GM12878 (cell line): ENCODE measurements at regions not wholly inside any gene's neighbourhood (a gene's known extent, or its start where the extent isn't known, plus 50 kb on each side); places are given as distances from the start of the nearest gene placed in this dataset.

ENCODE experiments used
- ATAC-seq: fragments of 200-7000 bp; cut with Tn5 transposase; 3 replicates; pipeline ENCODE4 v1.9.1; 2020; ENCODE audit warnings: mild to moderate bottlenecking, moderate library complexity
- BruUV-seq: library from RNA; stranded (reverse); fragments of 400-500 nt; replicated peaks from 2 replicates; lab custom pipeline; 2021; lab: Mats Ljungman, UMichigan
- CTCF ChIA-PET: fragments of 300-600 bp; sonication (Branson Sonifier 250); formaldehyde crosslinking; extraction: SDS; loops from one replicate; lab custom pipeline; 2021; ENCODE audit warnings: inconsistent platforms; lab: Yijun Ruan, JAX
- POLR2A ChIA-PET: fragments of 350-600 bp; formaldehyde crosslinking; extraction: SDS; loops from one replicate; lab custom pipeline; 2021; ENCODE audit warnings: inconsistent platforms; lab: Charles Lee
- RAD21 ChIA-PET: fragments of 300-600 bp; sonication (Branson Sonifier 250); formaldehyde crosslinking; loops from one replicate; lab custom pipeline; 2023; ENCODE audit warnings: antibody characterized with exemption; ENCODE audit not compliant: unreplicated experiment; lab: Charles Lee
- SMC1A ChIA-PET: fragments of 300-600 bp; sonication (Branson Sonifier 250); formaldehyde crosslinking; loops from one replicate; lab custom pipeline; 2023; ENCODE audit not compliant: unreplicated experiment, uncharacterized antibody; lab: Charles Lee
- DNase-seq: peaks from one replicate; pipeline ENCODE4 v3.0.0-alpha.2; 2011; ENCODE audit warnings: low read depth, low spot score
- FAIRE-seq: peaks from 3 replicates; lab custom pipeline; 2011; peaks lifted over from hg19 to GRCh38; lab: Jason Lieb, UNC
- H2AFZ ChIP-seq: 2 replicates; pipeline ENCODE4 v1.6.0; 2011; ENCODE audit warnings: low read depth, low read length, control low read depth; ENCODE audit not compliant: control insufficient read depth
- H3K27ac ChIP-seq: 2 replicates; pipeline ENCODE4 v1.5.1; 2011; ENCODE audit warnings: control low read depth; ENCODE audit not compliant: control insufficient read depth, insufficient read depth
- H3K27me3 ChIP-seq, 2 experiments: replicated peaks in 1 of 2; 2 replicates each; pipeline versions ENCODE4 v1.6.0 to v1.6.1; 2011; ENCODE audit warnings: low read length in 1 of 2; ENCODE audit not compliant: control insufficient read depth in 2 of 2, insufficient read depth in 2 of 2
- H3K36me3 ChIP-seq, 2 experiments: 2 replicates each; pipeline ENCODE4 v1.5.1; 2011; ENCODE audit warnings: low read length in 1 of 2; ENCODE audit not compliant: control insufficient read depth in 2 of 2, insufficient read depth in 2 of 2
- H3K4me1 ChIP-seq: 2 replicates; pipeline ENCODE4 v1.6.1; 2011; ENCODE audit warnings: mild to moderate bottlenecking, low read length, moderate library complexity, mixed read lengths; ENCODE audit not compliant: control insufficient read depth, insufficient read depth
- H3K4me2 ChIP-seq: 2 replicates; pipeline ENCODE4 v1.6.0; 2011; ENCODE audit warnings: control low read depth; ENCODE audit not compliant: control insufficient read depth, insufficient read depth
- H3K4me3 ChIP-seq: fragments of 200-600 bp; sonication (generic); 2 replicates; pipeline ENCODE4 v1.5.1; 2016
- H3K79me2 ChIP-seq: 2 replicates; pipeline ENCODE4 v1.6.0; 2011; ENCODE audit warnings: low read length; ENCODE audit not compliant: control insufficient read depth, insufficient read depth
- H3K9ac ChIP-seq: 2 replicates; pipeline ENCODE4 v1.8.0; 2011; ENCODE audit warnings: low read length, control low read depth, mixed read lengths; ENCODE audit not compliant: control insufficient read depth, insufficient read depth
- H3K9me3 ChIP-seq: replicated peaks from 3 replicates; pipeline ENCODE4 v1.5.1; 2011; ENCODE audit warnings: mild to moderate bottlenecking, low read length; ENCODE audit not compliant: control insufficient read depth, insufficient read depth
- H4K20me1 ChIP-seq: 2 replicates; pipeline ENCODE4 v1.6.0; 2011; ENCODE audit not compliant: control insufficient read depth, insufficient read depth
- BCL11A ChIP-seq: IDR thresholded peaks from 2 replicates; pipeline ENCODE4 v1.6.1; 2011; ENCODE audit warnings: low read depth, low read length
- CHD2 ChIP-seq: IDR thresholded peaks from 2 replicates; pipeline ENCODE4 v1.6.1; 2011; ENCODE audit warnings: low read depth, low read length, improper control_type of control experiment, borderline replicate concordance
- FOXK2 ChIP-seq: fragments of 450-650 bp; IDR thresholded peaks from 2 replicates; pipeline ENCODE4 v1.6.1; 2017; ENCODE audit warnings: mild to moderate bottlenecking, moderate library complexity
- GABPA ChIP-seq: IDR thresholded peaks from 2 replicates; pipeline ENCODE4 v1.6.1; 2014; ENCODE audit warnings: antibody characterized with exemption, low read depth, mild to moderate bottlenecking, inconsistent platforms
- KLF5 ChIP-seq: fragments of 450-650 bp; IDR thresholded peaks from 2 replicates; pipeline ENCODE4 v1.6.1; 2014; ENCODE audit warnings: mild to moderate bottlenecking; ENCODE audit not compliant: partially characterized antibody
- MEF2A ChIP-seq: IDR thresholded peaks from 2 replicates; pipeline ENCODE4 v1.6.1; 2011; ENCODE audit warnings: low read depth, mild to moderate bottlenecking, low read length, moderate library complexity; ENCODE audit not compliant: insufficient read depth
- MTA2 ChIP-seq: fragments of 450-650 bp; IDR thresholded peaks from 2 replicates; pipeline ENCODE4 v1.6.1; 2016; ENCODE audit warnings: low read depth, mild to moderate bottlenecking, moderate library complexity
- NBN ChIP-seq: fragments of 450-650 bp; IDR thresholded peaks from 2 replicates; pipeline ENCODE4 v1.6.1; 2016
- NFIC ChIP-seq: IDR thresholded peaks from 2 replicates; pipeline ENCODE4 v1.6.1; 2012; ENCODE audit warnings: low read depth, mild to moderate bottlenecking, inconsistent platforms, low read length, moderate library complexity
- PAX5 ChIP-seq: IDR thresholded peaks from 2 replicates; pipeline ENCODE4 v1.6.1; 2011; ENCODE audit warnings: low read depth, low read length, borderline replicate concordance
- RAD21 ChIP-seq: IDR thresholded peaks from 2 replicates; pipeline ENCODE4 v1.6.1; 2011; ENCODE audit warnings: mild to moderate bottlenecking, low read depth, low read length, moderate library complexity; ENCODE audit not compliant: insufficient read depth
- TCF3 ChIP-seq: IDR thresholded peaks from 2 replicates; pipeline ENCODE4 v1.6.1; 2012; ENCODE audit warnings: low read depth, mild to moderate bottlenecking, low read length, borderline replicate concordance; ENCODE audit not compliant: insufficient read depth
- YBX1 ChIP-seq: fragments of 450-650 bp; IDR thresholded peaks from 2 replicates; pipeline ENCODE4 v1.6.1; 2016; ENCODE audit warnings: antibody characterized with exemption
- ZNF274 ChIP-seq: IDR thresholded peaks from one replicate; pipeline ENCODE4 v1.8.0; 2011; ENCODE audit not compliant: insufficient read length, insufficient read depth
- ZNF622 ChIP-seq: fragments of 450-650 bp; IDR thresholded peaks from 2 replicates; pipeline ENCODE4 v1.6.1; 2017; ENCODE audit warnings: mild to moderate bottlenecking, inconsistent platforms
- WGBS: methylation state at CpG from one replicate; pipeline ENCODE4 v1.1.6; 2016; ENCODE audit warnings: low lambda C conversion rate; ENCODE audit not compliant: insufficient replicate concordance, insufficient coverage; ENCODE audit errors: missing lambda C conversion rate; 5-methylcytosine and 5-hydroxymethylcytosine counted together
- in situ Hi-C: fragments of 300-500 bp; cut with MboI; formaldehyde crosslinking; loops from 9 replicates; pipeline ENCODE4 v1.14.3; 2018; ENCODE audit warnings: mixed read lengths
- intact Hi-C: fragments of 100-400 bp; cut with micrococcal nuclease; formaldehyde crosslinking; loops from one replicate; pipeline ENCODE4 v1.14.2; 2022; ENCODE audit not compliant: unreplicated experiment
- TF ChIP-seq, protein P1 (sequence below): fragments of 450-650 bp; IDR thresholded peaks from 2 replicates; pipeline ENCODE4 v1.6.1; 2016; ENCODE audit warnings: mild to moderate bottlenecking
- TF ChIP-seq, protein P2 (sequence below): fragments of 450-650 bp; IDR thresholded peaks from 2 replicates; pipeline ENCODE4 v1.6.1; 2016; ENCODE audit warnings: mild to moderate bottlenecking
- TF ChIP-seq, protein P3 (sequence below): fragments of 450-650 bp; IDR thresholded peaks from 2 replicates; pipeline ENCODE4 v1.6.1; 2018; ENCODE audit warnings: borderline replicate concordance, mild to moderate bottlenecking; ENCODE audit not compliant: partially characterized antibody

DNA sequence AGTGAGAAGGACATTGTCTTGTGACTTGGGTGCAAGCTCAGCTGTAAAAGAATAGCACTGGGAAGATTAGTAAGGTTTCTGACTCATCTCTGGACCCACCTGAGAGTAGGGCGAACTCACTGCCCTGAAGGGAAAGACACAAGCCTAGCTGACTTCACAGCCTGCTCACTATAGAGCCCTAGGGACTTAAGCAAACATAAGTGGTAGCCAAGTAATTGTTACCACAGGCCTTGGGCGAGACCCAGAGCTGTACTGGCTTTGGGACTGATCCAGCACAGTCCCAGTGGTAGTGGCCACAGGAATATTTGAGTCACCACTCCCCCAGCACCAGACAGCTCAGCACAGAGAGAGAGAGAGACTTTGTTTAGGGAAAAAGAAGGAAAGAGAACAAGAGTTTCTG, 429.9 kb downstream of the TBL1XR1 start:
- Histone ChIP-seq H3K9ac (no peak overlapping the region), H2AFZ (no peak overlapping the region), H3K4me2 (no peak overlapping the region), H3K36me3 (no peaks in the 10 kb centered on the region), H3K79me2 (no peaks in the 10 kb centered on the region), H3K27me3 (no peaks in the 10 kb centered on the region), H3K4me3 (no peak overlapping the region), H4K20me1 (no peaks in the 10 kb centered on the region), H3K4me1 (no peaks in the 10 kb centered on the region), H3K27ac (no peak overlapping the region), H3K9me3 (no peaks in the 10 kb centered on the region)
- intact Hi-C loops = no loop called here
- FAIRE-seq (no peak), DNase-seq (no peak), ATAC-seq (no peak)
- RAD21 ChIA-PET = no interaction called here
- SMC1A ChIA-PET = no interaction called here
- BruUV-seq = no TSS peak
- CTCF ChIA-PET = no interaction called here
- 0% methylated on average over 2 of the region's 2 CpGs for WGBS
- no peak for TF ChIP-seq GABPA
- no peak for TF ChIP-seq RAD21
- TF ChIP-seq KLF5 = no peak
- TF ChIP-seq MEF2A = no peak
- no peak for TF ChIP-seq NBN
- TF ChIP-seq, protein P1, sequence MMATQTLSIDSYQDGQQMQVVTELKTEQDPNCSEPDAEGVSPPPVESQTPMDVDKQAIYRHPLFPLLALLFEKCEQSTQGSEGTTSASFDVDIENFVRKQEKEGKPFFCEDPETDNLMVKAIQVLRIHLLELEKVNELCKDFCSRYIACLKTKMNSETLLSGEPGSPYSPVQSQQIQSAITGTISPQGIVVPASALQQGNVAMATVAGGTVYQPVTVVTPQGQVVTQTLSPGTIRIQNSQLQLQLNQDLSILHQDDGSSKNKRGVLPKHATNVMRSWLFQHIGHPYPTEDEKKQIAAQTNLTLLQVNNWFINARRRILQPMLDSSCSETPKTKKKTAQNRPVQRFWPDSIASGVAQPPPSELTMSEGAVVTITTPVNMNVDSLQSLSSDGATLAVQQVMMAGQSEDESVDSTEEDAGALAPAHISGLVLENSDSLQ = no peak
- no peak for TF ChIP-seq ZNF622
- TF ChIP-seq YBX1 = no peak
- no peak for TF ChIP-seq ZNF274
- no peak for TF ChIP-seq MTA2
- no peak for TF ChIP-seq TCF3
- TF ChIP-seq, protein P2, sequence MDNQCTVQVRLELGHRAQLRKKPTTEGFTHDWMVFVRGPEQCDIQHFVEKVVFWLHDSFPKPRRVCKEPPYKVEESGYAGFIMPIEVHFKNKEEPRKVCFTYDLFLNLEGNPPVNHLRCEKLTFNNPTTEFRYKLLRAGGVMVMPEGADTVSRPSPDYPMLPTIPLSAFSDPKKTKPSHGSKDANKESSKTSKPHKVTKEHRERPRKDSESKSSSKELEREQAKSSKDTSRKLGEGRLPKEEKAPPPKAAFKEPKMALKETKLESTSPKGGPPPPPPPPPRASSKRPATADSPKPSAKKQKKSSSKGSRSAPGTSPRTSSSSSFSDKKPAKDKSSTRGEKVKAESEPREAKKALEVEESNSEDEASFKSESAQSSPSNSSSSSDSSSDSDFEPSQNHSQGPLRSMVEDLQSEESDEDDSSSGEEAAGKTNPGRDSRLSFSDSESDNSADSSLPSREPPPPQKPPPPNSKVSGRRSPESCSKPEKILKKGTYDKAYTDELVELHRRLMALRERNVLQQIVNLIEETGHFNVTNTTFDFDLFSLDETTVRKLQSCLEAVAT = no peak
- TF ChIP-seq NFIC = no peak
- no peak for TF ChIP-seq CHD2
- TF ChIP-seq, protein P3, sequence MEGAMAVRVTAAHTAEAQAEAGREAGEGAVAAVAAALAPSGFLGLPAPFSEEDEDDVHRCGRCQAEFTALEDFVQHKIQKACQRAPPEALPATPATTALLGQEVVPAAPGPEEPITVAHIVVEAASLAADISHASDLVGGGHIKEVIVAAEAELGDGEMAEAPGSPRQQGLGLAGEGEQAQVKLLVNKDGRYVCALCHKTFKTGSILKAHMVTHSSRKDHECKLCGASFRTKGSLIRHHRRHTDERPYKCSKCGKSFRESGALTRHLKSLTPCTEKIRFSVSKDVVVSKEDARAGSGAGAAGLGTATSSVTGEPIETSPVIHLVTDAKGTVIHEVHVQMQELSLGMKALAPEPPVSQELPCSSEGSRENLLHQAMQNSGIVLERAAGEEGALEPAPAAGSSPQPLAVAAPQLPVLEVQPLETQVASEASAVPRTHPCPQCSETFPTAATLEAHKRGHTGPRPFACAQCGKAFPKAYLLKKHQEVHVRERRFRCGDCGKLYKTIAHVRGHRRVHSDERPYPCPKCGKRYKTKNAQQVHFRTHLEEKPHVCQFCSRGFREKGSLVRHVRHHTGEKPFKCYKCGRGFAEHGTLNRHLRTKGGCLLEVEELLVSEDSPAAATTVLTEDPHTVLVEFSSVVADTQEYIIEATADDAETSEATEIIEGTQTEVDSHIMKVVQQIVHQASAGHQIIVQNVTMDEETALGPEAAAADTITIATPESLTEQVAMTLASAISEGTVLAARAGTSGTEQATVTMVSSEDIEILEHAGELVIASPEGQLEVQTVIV = no peak
- no peak for TF ChIP-seq BCL11A
- no peak for TF ChIP-seq FOXK2
- TF ChIP-seq PAX5 = no peak
- POLR2A ChIA-PET = no interaction called here
- in situ Hi-C loops = no loop called here
